ENCODE measurements at regions not wholly inside any gene's neighbourhood (a gene's known extent, or its start where the extent isn't known, plus 50 kb on each side); places are given as distances from the start of the nearest gene placed in this dataset.

GRCh38 chr7:48703466-48703865, 220.9 kb upstream of the CDC14C start:
- H3K4me2 ChIP-seq (ENCODE audit: insufficient read depth, low read length, poor library complexity, severe bottlenecking): no peak overlapping the region
- H3K79me1 ChIP-seq (ENCODE audit: low read depth, low read length): no peaks in the 10 kb centered on the region
- H2AK5ac ChIP-seq (ENCODE audit: low read depth, low read length): no peak overlapping the region
- no peak overlapping the region for H4K8ac ChIP-seq (ENCODE audit: low read depth, low read length)
- H3K4ac ChIP-seq (ENCODE audit: low read length): no peak overlapping the region
- no peaks in the 10 kb centered on the region for H3K9me3 ChIP-seq (replicated peaks in 1 of 2; ENCODE audit: control insufficient read depth in 2 of 2, insufficient read depth in 1 of 2, low read depth in 1 of 2, low read length in 2 of 2)
- H2AFZ ChIP-seq (ENCODE audit: low read length): no peak overlapping the region
- H2BK15ac ChIP-seq (ENCODE audit: low read length): no peak overlapping the region
- H3K18ac ChIP-seq (ENCODE audit: low read length): no peak overlapping the region
- no peak overlapping the region for H2BK5ac ChIP-seq (ENCODE audit: low read length)
- no peak overlapping the region for H2BK120ac ChIP-seq (ENCODE audit: low read depth, low read length)
- no peak overlapping the region for H3K9ac ChIP-seq (ENCODE audit: low read depth, low read length, poor library complexity)
- H3K4me1 ChIP-seq (ENCODE audit: control insufficient read depth in 2 of 2, insufficient read depth in 1 of 2, low read depth in 1 of 2, low read length in 2 of 2): peaks cover 0 to 3% of the 10 kb centered on the region in 2 donors
- DNase-seq (ENCODE audit: low spot score): no peak
- H4K91ac ChIP-seq (ENCODE audit: low read depth, low read length, poor library complexity): no peak overlapping the region
- H3K27me3 ChIP-seq (ENCODE audit: control insufficient read depth in 3 of 3, insufficient read depth in 3 of 3, low read depth in 1 of 3, low read length in 3 of 3): no peaks in the 10 kb centered on the region
- no peak overlapping the region for H3K14ac ChIP-seq (ENCODE audit: low read length)
- H3K4me3 ChIP-seq (ENCODE audit: low read length in 2 of 2): no peak overlapping the region
- no peak overlapping the region for H3K23ac ChIP-seq (ENCODE audit: low read depth, low read length, poor library complexity)
- no peak overlapping the region for H2BK12ac ChIP-seq (ENCODE audit: low read length)
- H3K36me3 ChIP-seq (replicated peaks in 1 of 2; ENCODE audit: control insufficient read depth in 2 of 2, insufficient read depth in 2 of 2, low read length in 2 of 2): no peaks in the 10 kb centered on the region
- no peak overlapping the region for H3K27ac ChIP-seq (replicated peaks; ENCODE audit: low read length)
- no CpG with 5 or more reads among the region's 5 CpGs for WGBS, 2 donors (ENCODE audit: extremely low coverage in 2 of 2, insufficient read length in 2 of 2, insufficient replicate concordance in 1 of 2)

GRCh38 chr7:48708122-48708521, 216.2 kb upstream of the CDC14C start:
- H4K8ac ChIP-seq (ENCODE audit: low read depth, low read length): no peak overlapping the region
- no peak overlapping the region for H3K23ac ChIP-seq (ENCODE audit: low read depth, low read length, poor library complexity)
- H3K4me3 ChIP-seq (ENCODE audit: low read length in 2 of 2): no peak overlapping the region
- no peaks in the 10 kb centered on the region for H3K36me3 ChIP-seq (replicated peaks in 1 of 2; ENCODE audit: control insufficient read depth in 2 of 2, insufficient read depth in 2 of 2, low read length in 2 of 2)
- no peak for DNase-seq (ENCODE audit: low spot score)
- no peak overlapping the region for H3K27ac ChIP-seq (replicated peaks; ENCODE audit: low read length)
- no peak overlapping the region for H3K18ac ChIP-seq (ENCODE audit: low read length)
- H2AFZ ChIP-seq (ENCODE audit: low read length): no peak overlapping the region
- peaks cover 0 to 3% of the 10 kb centered on the region in 2 donors for H3K4me1 ChIP-seq (ENCODE audit: control insufficient read depth in 2 of 2, insufficient read depth in 1 of 2, low read depth in 1 of 2, low read length in 2 of 2)
- H3K79me1 ChIP-seq (ENCODE audit: low read depth, low read length): no peaks in the 10 kb centered on the region
- H2BK120ac ChIP-seq (ENCODE audit: low read depth, low read length): no peak overlapping the region
- H3K14ac ChIP-seq (ENCODE audit: low read length): no peak overlapping the region
- no peaks in the 10 kb centered on the region for H3K9me3 ChIP-seq (replicated peaks in 1 of 2; ENCODE audit: control insufficient read depth in 2 of 2, insufficient read depth in 1 of 2, low read depth in 1 of 2, low read length in 2 of 2)
- no peak overlapping the region for H2BK5ac ChIP-seq (ENCODE audit: low read length)
- no peak overlapping the region for H2AK5ac ChIP-seq (ENCODE audit: low read depth, low read length)
- no peak overlapping the region for H2BK15ac ChIP-seq (ENCODE audit: low read length)
- no peak overlapping the region for H3K4ac ChIP-seq (ENCODE audit: low read length)
- H2BK12ac ChIP-seq (ENCODE audit: low read length): no peak overlapping the region
- no peak overlapping the region for H3K4me2 ChIP-seq (ENCODE audit: insufficient read depth, low read length, poor library complexity, severe bottlenecking)
- H3K9ac ChIP-seq (ENCODE audit: low read depth, low read length, poor library complexity): no peak overlapping the region
- no peaks in the 10 kb centered on the region for H3K27me3 ChIP-seq (ENCODE audit: control insufficient read depth in 3 of 3, insufficient read depth in 3 of 3, low read depth in 1 of 3, low read length in 3 of 3)
- WGBS, 2 donors (ENCODE audit: extremely low coverage in 2 of 2, insufficient read length in 2 of 2, insufficient replicate concordance in 1 of 2): no CpG with 5 or more reads among the region's 4 CpGs
- no peak overlapping the region for H4K91ac ChIP-seq (ENCODE audit: low read depth, low read length, poor library complexity)

GRCh38 chr7:48708635-48709034, 215.7 kb upstream of the CDC14C start:
- Histone ChIP-seq H3K14ac (ENCODE audit: low read length) (no peak overlapping the region), H3K23ac (ENCODE audit: low read depth, low read length, poor library complexity) (no peak overlapping the region), H2BK12ac (ENCODE audit: low read length) (no peak overlapping the region), H2BK120ac (ENCODE audit: low read depth, low read length) (no peak overlapping the region), H3K79me1 (ENCODE audit: low read depth, low read length) (no peaks in the 10 kb centered on the region), H3K4me2 (ENCODE audit: insufficient read depth, low read length, poor library complexity, severe bottlenecking) (no peak overlapping the region), H3K27me3 (ENCODE audit: control insufficient read depth in 3 of 3, insufficient read depth in 3 of 3, low read depth in 1 of 3, low read length in 3 of 3) (no peaks in the 10 kb centered on the region), H2BK15ac (ENCODE audit: low read length) (no peak overlapping the region), H3K4ac (ENCODE audit: low read length) (no peak overlapping the region), H2BK5ac (ENCODE audit: low read length) (no peak overlapping the region), H3K9ac (ENCODE audit: low read depth, low read length, poor library complexity) (no peak overlapping the region), H4K8ac (ENCODE audit: low read depth, low read length) (no peak overlapping the region), H4K91ac (ENCODE audit: low read depth, low read length, poor library complexity) (no peak overlapping the region), H3K4me1 (ENCODE audit: control insufficient read depth in 2 of 2, insufficient read depth in 1 of 2, low read depth in 1 of 2, low read length in 2 of 2) (peaks cover 0 to 3% of the 10 kb centered on the region in 2 donors), H3K27ac (replicated peaks; ENCODE audit: low read length) (no peak overlapping the region), H3K18ac (ENCODE audit: low read length) (no peak overlapping the region), H3K4me3 (ENCODE audit: low read length in 2 of 2) (no peak overlapping the region), H2AFZ (ENCODE audit: low read length) (no peak overlapping the region), H3K9me3 (replicated peaks in 1 of 2; ENCODE audit: control insufficient read depth in 2 of 2, insufficient read depth in 1 of 2, low read depth in 1 of 2, low read length in 2 of 2) (no peaks in the 10 kb centered on the region), H2AK5ac (ENCODE audit: low read depth, low read length) (no peak overlapping the region), H3K36me3 (replicated peaks in 1 of 2; ENCODE audit: control insufficient read depth in 2 of 2, insufficient read depth in 2 of 2, low read length in 2 of 2) (no peaks in the 10 kb centered on the region)
- peak; percentile 11 for DNase-seq (ENCODE audit: low spot score)
- whole genome bisulfite sequencing, 2 donors (ENCODE audit: extremely low coverage in 2 of 2, insufficient read length in 2 of 2, insufficient replicate concordance in 1 of 2): no CpG with 5 or more reads among the region's 7 CpGs

- no peak overlapping the region for H2AK5ac ChIP-seq (ENCODE audit: low read depth, low read length)
- H3K4me1 ChIP-seq (ENCODE audit: control insufficient read depth in 2 of 2, insufficient read depth in 1 of 2, low read depth in 1 of 2, low read length in 2 of 2): peaks cover 0 to 3% of the 10 kb centered on the region in 2 donors
- no peak overlapping the region for H3K14ac ChIP-seq (ENCODE audit: low read length)
- no peak overlapping the region for H2BK15ac ChIP-seq (ENCODE audit: low read length)
- H3K36me3 ChIP-seq (replicated peaks in 1 of 2; ENCODE audit: control insufficient read depth in 2 of 2, insufficient read depth in 2 of 2, low read length in 2 of 2): no peaks in the 10 kb centered on the region
- no peak overlapping the region for H4K8ac ChIP-seq (ENCODE audit: low read depth, low read length)
- H3K4me2 ChIP-seq (ENCODE audit: insufficient read depth, low read length, poor library complexity, severe bottlenecking): no peak overlapping the region
- no peaks in the 10 kb centered on the region for H3K9me3 ChIP-seq (replicated peaks in 1 of 2; ENCODE audit: control insufficient read depth in 2 of 2, insufficient read depth in 1 of 2, low read depth in 1 of 2, low read length in 2 of 2)
- no CpG with 5 or more reads among the region's 2 CpGs for WGBS, 2 donors (ENCODE audit: extremely low coverage in 2 of 2, insufficient read length in 2 of 2, insufficient replicate concordance in 1 of 2)
- H2BK5ac ChIP-seq (ENCODE audit: low read length): no peak overlapping the region
- H3K4me3 ChIP-seq (ENCODE audit: low read length in 2 of 2): no peak overlapping the region
- no peaks in the 10 kb centered on the region for H3K79me1 ChIP-seq (ENCODE audit: low read depth, low read length)
- no peak overlapping the region for H3K23ac ChIP-seq (ENCODE audit: low read depth, low read length, poor library complexity)
- no peak for DNase-seq (ENCODE audit: low spot score)
- H2AFZ ChIP-seq (ENCODE audit: low read length): no peak overlapping the region
- H3K27ac ChIP-seq (replicated peaks; ENCODE audit: low read length): no peak overlapping the region
- no peaks in the 10 kb centered on the region for H3K27me3 ChIP-seq (ENCODE audit: control insufficient read depth in 3 of 3, insufficient read depth in 3 of 3, low read depth in 1 of 3, low read length in 3 of 3)
- H3K4ac ChIP-seq (ENCODE audit: low read length): no peak overlapping the region
- H2BK12ac ChIP-seq (ENCODE audit: low read length): no peak overlapping the region
- H3K18ac ChIP-seq (ENCODE audit: low read length): no peak overlapping the region
- no peak overlapping the region for H2BK120ac ChIP-seq (ENCODE audit: low read depth, low read length)
- no peak overlapping the region for H4K91ac ChIP-seq (ENCODE audit: low read depth, low read length, poor library complexity)
- no peak overlapping the region for H3K9ac ChIP-seq (ENCODE audit: low read depth, low read length, poor library complexity)
Observed at GRCh38 chr7:48710995-48711394, 213.4 kb upstream of the CDC14C start.
